Right kidney (tissue), 1 donor: ENCODE measurements at regions not wholly inside any gene's neighbourhood (a gene's known extent, or its start where the extent isn't known, plus 50 kb on each side); places are given as distances from the start of the nearest gene placed in this dataset.
A peak's percentile ranks its signal among the peaks of the same experiment; 100 is the strongest.

ENCODE experiments used
- DNase-seq: peaks from one replicate; pipeline ENCODE4 v3.0.0-alpha.2; 2016

- no peak for DNase-seq
Observed at GRCh38 chr5:141800617-141801016, 77.6 kb downstream of the PCDH1 start.

GRCh38 chr5:141799507-141800167 lies 78.6 kb downstream of the PCDH1 start:
- no peak for DNase-seq

- no peak for DNase-seq
Observed at GRCh38 chr5:141797425-141797824, 80.8 kb downstream of the PCDH1 start.

- no peak for DNase-seq
Observed at GRCh38 chr5:141795421-141795820, 82.8 kb downstream of the PCDH1 start.

GRCh38 chr5:141793881-141794280 lies 84.3 kb downstream of the PCDH1 start:
- DNase-seq = no peak

- DNase-seq = no peak
Observed at GRCh38 chr5:141793403-141793802, 84.8 kb downstream of the PCDH1 start.

- DNase-seq = no peak
Observed at GRCh38 chr5:141790630-141791029, 87.6 kb downstream of the PCDH1 start.

- DNase-seq = no peak
Observed at GRCh38 chr5:141789330-141789729, 88.9 kb downstream of the PCDH1 start.

GRCh38 chr5:141788296-141788970 lies 89.8 kb downstream of the PCDH1 start:
- DNase-seq = no peak

- no peak for DNase-seq
Observed at GRCh38 chr5:141787376-141787775, 90.8 kb downstream of the PCDH1 start.

- DNase-seq = no peak
Observed at GRCh38 chr5:141786700-141787099, 91.5 kb downstream of the PCDH1 start.

- DNase-seq = no peak
Observed at GRCh38 chr5:141785711-141786110, 92.5 kb downstream of the PCDH1 start.

GRCh38 chr5:141785135-141785534 lies 93.1 kb downstream of the PCDH1 start:
- no peak for DNase-seq

GRCh38 chr5:141784529-141784928 lies 93.7 kb downstream of the PCDH1 start:
- DNase-seq = no peak

GRCh38 chr5:141783947-141784296 lies 94.3 kb downstream of the PCDH1 start:
- no peak for DNase-seq

GRCh38 chr5:141783005-141783946 lies 94.9 kb downstream of the PCDH1 start:
- DNase-seq = no peak

- DNase-seq = no peak
Observed at GRCh38 chr5:141781910-141782309, 96.3 kb downstream of the PCDH1 start.

GRCh38 chr5:141780952-141781781 lies 97.0 kb downstream of the PCDH1 start:
- DNase-seq = no peak

- no peak for DNase-seq
Observed at GRCh38 chr5:141780240-141780951, 97.8 kb downstream of the PCDH1 start.

GRCh38 chr5:141779503-141779973 lies 97.5 kb upstream of the ARAP3 start:
- peak; percentile 26 for DNase-seq

- DNase-seq = no peak
Observed at GRCh38 chr5:141778683-141779082, 96.7 kb upstream of the ARAP3 start.
